GM10248 (cell line): ENCODE measurements at regions not wholly inside any gene's neighbourhood (a gene's known extent, or its start where the extent isn't known, plus 50 kb on each side); places are given as distances from the start of the nearest gene placed in this dataset.
"Not testable (repeated sequence)": the region's sequence is repeated elsewhere in the genome, so short reads cannot be mapped to it uniquely, and the experiment has no call there.

Experiments used
- CTCF ChIA-PET: fragments of 300-600 bp; sonication (Branson Sonifier 250); formaldehyde crosslinking; extraction: SDS; loops from one replicate; lab custom pipeline; 2021; ENCODE audit warnings: antibody characterized with exemption; lab: Yijun Ruan, JAX
- POLR2A ChIA-PET: fragments of 350-650 bp; sonication (Branson Sonifier 250); formaldehyde crosslinking; extraction: SDS; loops from one replicate; lab custom pipeline; 2020; ENCODE audit warnings: antibody characterized with exemption; lab: Yijun Ruan, JAX
- DNase-seq: peaks from one replicate; pipeline ENCODE4 v3.0.0; 2012; ENCODE audit errors: extremely low spot score
- CTCF ChIP-seq: IDR thresholded peaks from 2 replicates; pipeline ENCODE4 v1.5.1; 2012; ENCODE audit warnings: mild to moderate bottlenecking, low read depth; ENCODE audit errors: extremely low read depth, missing control alignments, control extremely low read depth

- DNase-seq = no peak
- TF ChIP-seq CTCF = no peak
- ChIA-PET POLR2A (no interaction called here), CTCF (no interaction called here)
These were observed 589.1 kb downstream of the TRIML1 start for GRCh38 chr4:188728359-188728758.

GRCh38 chr4:188732131-188732530 is 592.9 kb downstream of the TRIML1 start:
- ChIA-PET POLR2A (no interaction called here), CTCF (interaction anchor here (1.2 kb wide), 1 partner anchor 9 kb away, joined by 3 read pairs; no protein-coding TSS in a partner anchor)
- no peak for DNase-seq
- no peak for TF ChIP-seq CTCF

- POLR2A ChIA-PET = no interaction called here
- CTCF ChIA-PET = interaction anchor here (1.2 kb wide), 1 partner anchor 13 kb away, joined by 3 read pairs; no protein-coding TSS in a partner anchor
- TF ChIP-seq CTCF = no peak
- no peak for DNase-seq
These were observed 595.8 kb downstream of the TRIML1 start for GRCh38 chr4:188735082-188735481.

- no peak for DNase-seq
- CTCF ChIA-PET = no interaction called here
- POLR2A ChIA-PET = no interaction called here
- TF ChIP-seq CTCF = no peak
These were observed 598.2 kb downstream of the TRIML1 start for GRCh38 chr4:188737251-188738002.

- DNase-seq, CTCF ChIA-PET, POLR2A ChIA-PET: not testable (repeated sequence)
These were observed 599.0 kb downstream of the TRIML1 start for GRCh38 chr4:188738290-188738689.

GRCh38 chr4:188740172-188740571 is 600.9 kb downstream of the TRIML1 start:
- POLR2A ChIA-PET, DNase-seq, CTCF ChIA-PET: not testable (repeated sequence)

GRCh38 chr4:188740791-188741190 is 601.5 kb downstream of the TRIML1 start:
- POLR2A ChIA-PET, DNase-seq, CTCF ChIA-PET: not testable (repeated sequence)

GRCh38 chr4:188754372-188755002 is 615.2 kb downstream of the TRIML1 start:
- ChIA-PET CTCF (interaction anchor here (0.8 kb wide), 1 partner anchor 28 kb away, joined by 3 read pairs; no protein-coding TSS in a partner anchor), POLR2A (no interaction called here)
- no peak for TF ChIP-seq CTCF
- no peak for DNase-seq
